Endothelial cell (in vitro differentiated cells): ENCODE measurements at regions not wholly inside any gene's neighbourhood (a gene's known extent, or its start where the extent isn't known, plus 50 kb on each side); places are given as distances from the start of the nearest gene placed in this dataset.

Experiments used
- DNase-seq: peaks from one replicate; pipeline ENCODE4 v3.0.0; 2021; ENCODE audit warnings: low spot score
- H3K27ac Mint-ChIP-seq: one replicate; pipeline ENCODE4 v1.8.0; 2021; ENCODE audit warnings: mixed read lengths, inconsistent platforms; ENCODE audit not compliant: unreplicated experiment
- H3K27me3 Mint-ChIP-seq: one replicate; pipeline ENCODE4 v1.8.0; 2021; ENCODE audit warnings: mild to moderate bottlenecking, moderate library complexity, mixed read lengths, inconsistent platforms; ENCODE audit not compliant: unreplicated experiment
- H3K36me3 Mint-ChIP-seq: one replicate; pipeline ENCODE4 v1.8.0; 2021; ENCODE audit warnings: mild to moderate bottlenecking, low read depth, mixed read lengths, inconsistent platforms; ENCODE audit not compliant: unreplicated experiment
- H3K4me1 Mint-ChIP-seq: one replicate; pipeline ENCODE4 v1.8.0; 2021; ENCODE audit warnings: mild to moderate bottlenecking, mixed read lengths, inconsistent platforms; ENCODE audit not compliant: unreplicated experiment
- H3K4me3 Mint-ChIP-seq: one replicate; pipeline ENCODE4 v1.8.0; 2021; ENCODE audit warnings: mild to moderate bottlenecking, mixed read lengths, inconsistent platforms; ENCODE audit not compliant: unreplicated experiment
- H3K9me3 Mint-ChIP-seq: one replicate; pipeline ENCODE4 v1.8.0; 2021; ENCODE audit warnings: mixed read lengths, inconsistent platforms; ENCODE audit not compliant: unreplicated experiment
- CTCF ChIP-seq: fragments of 200-600 bp; sonication (generic); IDR thresholded peaks from one replicate; pipeline ENCODE4 v1.5.0; 2021; ENCODE audit warnings: antibody characterized with exemption; ENCODE audit not compliant: unreplicated experiment

- no peaks in the 10 kb centered on the region for H3K36me3 Mint-ChIP-seq
- no peaks in the 10 kb centered on the region for H3K27me3 Mint-ChIP-seq
- no peaks in the 10 kb centered on the region for H3K4me1 Mint-ChIP-seq
- TF ChIP-seq CTCF: no peak
- no peak overlapping the region for H3K4me3 Mint-ChIP-seq
- no peaks in the 10 kb centered on the region for H3K9me3 Mint-ChIP-seq
- no peak for DNase-seq
- no peak overlapping the region for H3K27ac Mint-ChIP-seq
Measured at GRCh38 chrX:88863726-88864125, 116.7 kb downstream of the CPXCR1 start.

- TF ChIP-seq CTCF: no peak
- H3K9me3 Mint-ChIP-seq: no peaks in the 10 kb centered on the region
- H3K36me3 Mint-ChIP-seq: no peaks in the 10 kb centered on the region
- DNase-seq: no peak
- H3K27ac Mint-ChIP-seq: no peak overlapping the region
- no peaks in the 10 kb centered on the region for H3K27me3 Mint-ChIP-seq
- H3K4me3 Mint-ChIP-seq: no peak overlapping the region
- H3K4me1 Mint-ChIP-seq: no peaks in the 10 kb centered on the region
Measured at GRCh38 chrX:88865634-88866033, 118.6 kb downstream of the CPXCR1 start.

GRCh38 chrX:88881536-88881935 is 134.5 kb downstream of the CPXCR1 start:
- no peak for TF ChIP-seq CTCF
- Mint-ChIP-seq H3K36me3 (no peaks in the 10 kb centered on the region), H3K27me3 (no peaks in the 10 kb centered on the region), H3K9me3 (no peaks in the 10 kb centered on the region), H3K27ac (no peak overlapping the region), H3K4me1 (no peaks in the 10 kb centered on the region), H3K4me3 (no peak overlapping the region)
- no peak for DNase-seq

- no peak for DNase-seq
- H3K9me3 Mint-ChIP-seq: no peaks in the 10 kb centered on the region
- no peak overlapping the region for H3K27ac Mint-ChIP-seq
- no peak for TF ChIP-seq CTCF
- H3K27me3 Mint-ChIP-seq: no peaks in the 10 kb centered on the region
- H3K4me1 Mint-ChIP-seq: no peaks in the 10 kb centered on the region
- H3K4me3 Mint-ChIP-seq: no peak overlapping the region
- H3K36me3 Mint-ChIP-seq: no peaks in the 10 kb centered on the region
Measured at GRCh38 chrX:88883200-88883599, 136.2 kb downstream of the CPXCR1 start.

- no peak for DNase-seq
- H3K27me3 Mint-ChIP-seq: no peaks in the 10 kb centered on the region
- no peak overlapping the region for H3K27ac Mint-ChIP-seq
- no peaks in the 10 kb centered on the region for H3K36me3 Mint-ChIP-seq
- no peaks in the 10 kb centered on the region for H3K4me1 Mint-ChIP-seq
- no peak overlapping the region for H3K4me3 Mint-ChIP-seq
- no peaks in the 10 kb centered on the region for H3K9me3 Mint-ChIP-seq
- TF ChIP-seq CTCF: no peak
Measured at GRCh38 chrX:88886908-88887307, 139.9 kb downstream of the CPXCR1 start.
